Loucy (cell line): ENCODE measurements at regions not wholly inside any gene's neighbourhood (a gene's known extent, or its start where the extent isn't known, plus 50 kb on each side); places are given as distances from the start of the nearest gene placed in this dataset.

Experiments
- CTCF ChIP-seq: fragments of 200-600 bp; sonication (generic); conservative IDR thresholded peaks from 2 replicates; pipeline ENCODE4 v1.5.1; 2014; ENCODE audit warnings: mild to moderate bottlenecking, antibody characterized with exemption, low read length
- EZH2phosphoT487 ChIP-seq: fragments of 200-600 bp; IDR thresholded peaks from 2 replicates; pipeline ENCODE4 v1.6.1; 2018; ENCODE audit warnings: antibody characterized with exemption, mild to moderate bottlenecking, moderate library complexity, borderline replicate concordance

- TF ChIP-seq CTCF (no peak), EZH2phosphoT487 (no peak)
These were observed 174.9 kb upstream of the FAR2 start for GRCh38 chr12:28974166-28974565.
